RWPE1 (cell line): ENCODE measurements at regions not wholly inside any gene's neighbourhood (a gene's known extent, or its start where the extent isn't known, plus 50 kb on each side); places are given as distances from the start of the nearest gene placed in this dataset.
A peak's percentile ranks its signal among the peaks of the same experiment; 100 is the strongest.

ENCODE experiments used
- CTCF ChIA-PET: fragments of 350-600 bp; sonication (Branson Sonifier 250); formaldehyde crosslinking; extraction: SDS; loops from one replicate; lab custom pipeline; 2021; lab: Yijun Ruan, JAX
- POLR2A ChIA-PET: fragments of 400-600 bp; formaldehyde crosslinking; extraction: SDS; loops from one replicate; lab custom pipeline; 2020; ENCODE audit warnings: antibody characterized with exemption; ENCODE audit not compliant: low non-redundant PET; lab: Yijun Ruan, JAX
- DNase-seq: peaks from one replicate; pipeline ENCODE4 v3.0.0; 2012; ENCODE audit warnings: low spot score
- H3K27ac ChIP-seq: fragments of 450-650 bp; 2 replicates; pipeline ENCODE4 v1.5.1; 2017
- TF ChIP-seq, protein P1 (sequence below): fragments of 450-650 bp; conservative IDR thresholded peaks from 2 replicates; pipeline ENCODE4 v1.5.1; 2017; ENCODE audit warnings: low read depth, mild to moderate bottlenecking

- POLR2A ChIA-PET = no interaction called here
- no peak overlapping the region for H3K27ac ChIP-seq
- no peak for DNase-seq
- TF ChIP-seq, protein P1, sequence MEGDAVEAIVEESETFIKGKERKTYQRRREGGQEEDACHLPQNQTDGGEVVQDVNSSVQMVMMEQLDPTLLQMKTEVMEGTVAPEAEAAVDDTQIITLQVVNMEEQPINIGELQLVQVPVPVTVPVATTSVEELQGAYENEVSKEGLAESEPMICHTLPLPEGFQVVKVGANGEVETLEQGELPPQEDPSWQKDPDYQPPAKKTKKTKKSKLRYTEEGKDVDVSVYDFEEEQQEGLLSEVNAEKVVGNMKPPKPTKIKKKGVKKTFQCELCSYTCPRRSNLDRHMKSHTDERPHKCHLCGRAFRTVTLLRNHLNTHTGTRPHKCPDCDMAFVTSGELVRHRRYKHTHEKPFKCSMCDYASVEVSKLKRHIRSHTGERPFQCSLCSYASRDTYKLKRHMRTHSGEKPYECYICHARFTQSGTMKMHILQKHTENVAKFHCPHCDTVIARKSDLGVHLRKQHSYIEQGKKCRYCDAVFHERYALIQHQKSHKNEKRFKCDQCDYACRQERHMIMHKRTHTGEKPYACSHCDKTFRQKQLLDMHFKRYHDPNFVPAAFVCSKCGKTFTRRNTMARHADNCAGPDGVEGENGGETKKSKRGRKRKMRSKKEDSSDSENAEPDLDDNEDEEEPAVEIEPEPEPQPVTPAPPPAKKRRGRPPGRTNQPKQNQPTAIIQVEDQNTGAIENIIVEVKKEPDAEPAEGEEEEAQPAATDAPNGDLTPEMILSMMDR = no peak
- CTCF ChIA-PET = interaction anchor here (0.6 kb wide), 1 partner anchor 54 kb away, joined by 3 read pairs; no protein-coding TSS in a partner anchor
These were observed 117.6 kb upstream of the TMPRSS15 start for GRCh38 chr21:18521204-18521603.

- H3K27ac ChIP-seq = no peak overlapping the region
- ChIA-PET POLR2A (no interaction called here), CTCF (interaction anchor here (0.6 to 0.7 kb wide), 3 partner anchors 8 to 663 kb away, joined by 3 read pairs; no protein-coding TSS in a partner anchor)
- DNase-seq = no peak
- TF ChIP-seq, protein P1 = no peak
These were observed 118.8 kb upstream of the TMPRSS15 start for GRCh38 chr21:18522181-18522972.

- H3K27ac ChIP-seq = no peak overlapping the region
- DNase-seq = no peak
- TF ChIP-seq, protein P1 = no peak
- ChIA-PET POLR2A (no interaction called here), CTCF (interaction anchor here (0.6 kb wide), 1 partner anchor 1446 kb away, joined by 3 read pairs; no protein-coding TSS in a partner anchor)
These were observed 120.7 kb upstream of the TMPRSS15 start for GRCh38 chr21:18524097-18524880.

DNA sequence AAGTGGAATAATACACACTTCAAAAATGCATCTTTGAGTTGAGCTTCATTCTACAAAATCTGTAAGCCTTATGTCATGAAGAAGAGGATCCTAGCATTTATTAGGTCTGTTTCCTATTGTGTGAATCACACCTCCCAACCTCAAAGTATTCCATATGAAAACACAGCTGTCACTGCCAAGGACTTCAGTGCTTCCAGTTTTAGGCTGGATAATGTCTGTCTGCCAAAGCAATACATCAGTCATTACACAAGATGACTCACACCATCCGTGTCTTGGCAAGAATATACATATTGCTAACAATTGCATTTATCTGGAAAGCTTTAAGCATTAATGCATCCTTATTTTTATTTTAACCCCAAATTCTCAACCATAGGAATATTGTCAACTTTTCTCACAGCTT is 125.7 kb upstream of the TMPRSS15 start:
- POLR2A ChIA-PET = no interaction called here
- CTCF ChIA-PET = interaction anchor here (0.9 kb wide), 1 partner anchor 141 kb away, joined by 3 read pairs; no protein-coding TSS in a partner anchor
- peak; percentile 45 for DNase-seq
- no peak overlapping the region for H3K27ac ChIP-seq
- TF ChIP-seq, protein P1 = no peak

DNA sequence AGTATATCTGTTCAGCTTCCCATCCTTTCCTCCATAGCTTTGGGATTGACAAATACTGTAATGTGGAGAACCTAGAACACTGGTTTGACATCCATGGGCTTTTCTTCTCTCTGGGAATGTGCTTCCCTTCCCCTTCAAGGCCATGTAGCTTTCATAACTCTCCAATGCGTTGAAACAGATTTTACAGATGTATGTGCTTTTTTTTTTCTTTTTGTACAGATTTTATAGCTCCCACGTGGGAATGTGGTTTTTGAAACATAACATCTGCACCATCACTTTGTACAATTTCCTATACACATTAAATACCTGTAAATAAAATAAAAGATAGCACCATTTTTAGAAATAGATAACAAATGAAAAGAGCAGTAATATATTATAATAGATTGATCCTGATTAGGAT is 138.5 kb upstream of the TMPRSS15 start:
- CTCF ChIA-PET = interaction anchor here (0.6 to 0.7 kb wide), 3 partner anchors 39 to 1598 kb away, joined by 3 to 5 read pairs (median 3); no protein-coding TSS in a partner anchor
- POLR2A ChIA-PET = no interaction called here
- DNase-seq = no peak
- TF ChIP-seq, protein P1 = no peak
- H3K27ac ChIP-seq = no peak overlapping the region

- POLR2A ChIA-PET = no interaction called here
- CTCF ChIA-PET = no interaction called here
- no peak overlapping the region for H3K27ac ChIP-seq
- TF ChIP-seq, protein P1 = no peak
- DNase-seq = no peak
These were observed 142.3 kb upstream of the TMPRSS15 start for GRCh38 chr21:18545908-18546307.
